ENCODE measurements at regions not wholly inside any gene's neighbourhood (a gene's known extent, or its start where the extent isn't known, plus 50 kb on each side); places are given as distances from the start of the nearest gene placed in this dataset.

- no peak for DNase-seq (ENCODE audit: low read depth in 2 of 2)
These were observed 378.7 kb downstream of the ENC1 start for GRCh38 chr5:74261866-74262265.

GRCh38 chr5:74261421-74261820 is 379.1 kb downstream of the ENC1 start:
- no peak for DNase-seq (ENCODE audit: low read depth in 2 of 2)

GRCh38 chr5:74259572-74259971 is 381.0 kb downstream of the ENC1 start:
- no peak for DNase-seq (ENCODE audit: low read depth in 2 of 2)

- no peak for DNase-seq (ENCODE audit: low read depth in 2 of 2)
These were observed 382.2 kb downstream of the ENC1 start for GRCh38 chr5:74258314-74258665.

- DNase-seq (ENCODE audit: low read depth in 2 of 2), result no peak
These were observed 382.7 kb downstream of the ENC1 start for GRCh38 chr5:74257645-74258313.

- no peak for DNase-seq (ENCODE audit: low read depth in 2 of 2)
These were observed 383.4 kb downstream of the ENC1 start for GRCh38 chr5:74257060-74257527.

- no peak for DNase-seq (ENCODE audit: low read depth in 2 of 2)
These were observed 384.7 kb downstream of the ENC1 start for GRCh38 chr5:74255692-74256392.

GRCh38 chr5:74254257-74254656 is 386.3 kb downstream of the ENC1 start:
- DNase-seq (ENCODE audit: low read depth in 2 of 2), result no peak

- no peak for DNase-seq (ENCODE audit: low read depth in 2 of 2)
These were observed 388.5 kb downstream of the ENC1 start for GRCh38 chr5:74252044-74252443.

- no peak for DNase-seq (ENCODE audit: low read depth in 2 of 2)
These were observed 389.1 kb downstream of the ENC1 start for GRCh38 chr5:74251141-74252035.

GRCh38 chr5:74250304-74251102 is 390.0 kb downstream of the ENC1 start:
- DNase-seq (ENCODE audit: low read depth in 2 of 2), result no peak

GRCh38 chr5:74248576-74248975 is 392.0 kb downstream of the ENC1 start:
- DNase-seq (ENCODE audit: low read depth in 2 of 2), result no peak

- DNase-seq (ENCODE audit: low read depth in 2 of 2), result no peak
These were observed 396.1 kb downstream of the ENC1 start for GRCh38 chr5:74244406-74244805.

- DNase-seq (ENCODE audit: low read depth in 2 of 2), result no peak
These were observed 396.9 kb downstream of the ENC1 start for GRCh38 chr5:74243634-74244033.

GRCh38 chr5:74242516-74242915 is 398.0 kb downstream of the ENC1 start:
- DNase-seq (ENCODE audit: low read depth in 2 of 2), result no peak

- DNase-seq (ENCODE audit: low read depth in 2 of 2), result no peak
These were observed 398.8 kb downstream of the ENC1 start for GRCh38 chr5:74241751-74242140.

GRCh38 chr5:74240783-74241750 is 399.5 kb downstream of the ENC1 start:
- DNase-seq (ENCODE audit: low read depth in 2 of 2), result no peak

GRCh38 chr5:74239261-74239660 is 401.3 kb downstream of the ENC1 start:
- no peak for DNase-seq (ENCODE audit: low read depth in 2 of 2)

GRCh38 chr5:74237571-74238145 is 402.9 kb downstream of the ENC1 start:
- DNase-seq (ENCODE audit: low read depth in 2 of 2), result no peak

- no peak for DNase-seq (ENCODE audit: low read depth in 2 of 2)
These were observed 405.0 kb downstream of the ENC1 start for GRCh38 chr5:74235552-74235951.

All from stimulated activated CD8-positive, alpha-beta memory T cell treated with anti-CD3 and anti-CD28 coated beads, Interleukin-7, amount 100 ng/mL, for 4 hours (primary cell).